ENCODE measurements at regions not wholly inside any gene's neighbourhood (a gene's known extent, or its start where the extent isn't known, plus 50 kb on each side); places are given as distances from the start of the nearest gene placed in this dataset.

GRCh38 chr3:192024751-192025150 is 563.8 kb downstream of the PYDC2 start:
- Histone ChIP-seq H3K4me1 (ENCODE audit: control insufficient read depth in 5 of 5, insufficient read depth in 5 of 5, low read length in 5 of 5) (no peaks in the 10 kb centered on the region), H3K27me3 (ENCODE audit: control insufficient read depth in 3 of 3, insufficient read depth in 3 of 3, low read length in 2 of 3) (no peaks in the 10 kb centered on the region), H3K9me3 (ENCODE audit: control insufficient read depth in 4 of 4, insufficient read depth in 3 of 4, low read length in 3 of 4) (no peaks in the 10 kb centered on the region), H3K27ac (ENCODE audit: low read depth in 1 of 2, low read length in 1 of 2) (no peak overlapping the region), H3K36me3 (ENCODE audit: control insufficient read depth in 4 of 4, insufficient read depth in 4 of 4, low read length in 4 of 4) (no peaks in the 10 kb centered on the region), H3K4me3 (no peak overlapping the region), H3K9ac (ENCODE audit: insufficient read depth in 1 of 2, low read length in 2 of 2) (no peak overlapping the region)
- no peak for ATAC-seq (ENCODE audit: insufficient read depth, low FRiP score)
- 59 to 63% methylated on average over 1 of the region's 1 CpG for WGBS, 2 donors
- TF ChIP-seq CTCF (IDR thresholded peaks at IDR 0.05; ENCODE audit: control extremely low read depth, extremely low read depth) = no peak
- DNase-seq = no peak

GRCh38 chr3:192026661-192027060 is 565.7 kb downstream of the PYDC2 start:
- TF ChIP-seq CTCF (IDR thresholded peaks at IDR 0.05; ENCODE audit: control extremely low read depth, extremely low read depth) = no peak
- Histone ChIP-seq H3K4me1 (ENCODE audit: control insufficient read depth in 5 of 5, insufficient read depth in 5 of 5, low read length in 5 of 5) (no peaks in the 10 kb centered on the region), H3K27me3 (ENCODE audit: control insufficient read depth in 3 of 3, insufficient read depth in 3 of 3, low read length in 2 of 3) (no peaks in the 10 kb centered on the region), H3K27ac (ENCODE audit: low read depth in 1 of 2, low read length in 1 of 2) (no peak overlapping the region), H3K4me3 (no peak overlapping the region), H3K36me3 (ENCODE audit: control insufficient read depth in 4 of 4, insufficient read depth in 4 of 4, low read length in 4 of 4) (no peaks in the 10 kb centered on the region), H3K9me3 (ENCODE audit: control insufficient read depth in 4 of 4, insufficient read depth in 3 of 4, low read length in 3 of 4) (no peaks in the 10 kb centered on the region), H3K9ac (ENCODE audit: insufficient read depth in 1 of 2, low read length in 2 of 2) (no peak overlapping the region)
- no peak for ATAC-seq (ENCODE audit: insufficient read depth, low FRiP score)
- WGBS, 2 donors = 87 to 89% methylated on average over 2 of the region's 2 CpGs
- no peak for DNase-seq

- WGBS, 2 donors = 87 to 89% methylated on average over 3 of the region's 3 CpGs
- ATAC-seq (ENCODE audit: insufficient read depth, low FRiP score) (no peak), DNase-seq (no peak)
- Histone ChIP-seq H3K9me3 (ENCODE audit: control insufficient read depth in 4 of 4, insufficient read depth in 3 of 4, low read length in 3 of 4) (no peaks in the 10 kb centered on the region), H3K9ac (ENCODE audit: insufficient read depth in 1 of 2, low read length in 2 of 2) (no peak overlapping the region), H3K27ac (ENCODE audit: low read depth in 1 of 2, low read length in 1 of 2) (no peak overlapping the region), H3K4me3 (no peak overlapping the region), H3K27me3 (ENCODE audit: control insufficient read depth in 3 of 3, insufficient read depth in 3 of 3, low read length in 2 of 3) (no peaks in the 10 kb centered on the region), H3K4me1 (ENCODE audit: control insufficient read depth in 5 of 5, insufficient read depth in 5 of 5, low read length in 5 of 5) (no peaks in the 10 kb centered on the region), H3K36me3 (ENCODE audit: control insufficient read depth in 4 of 4, insufficient read depth in 4 of 4, low read length in 4 of 4) (no peaks in the 10 kb centered on the region)
- no peak for TF ChIP-seq CTCF (IDR thresholded peaks at IDR 0.05; ENCODE audit: control extremely low read depth, extremely low read depth)
Observed at GRCh38 chr3:192031941-192032340, 571.0 kb downstream of the PYDC2 start.

GRCh38 chr3:192033246-192033645 is 572.3 kb downstream of the PYDC2 start:
- H3K27ac ChIP-seq (ENCODE audit: low read depth in 1 of 2, low read length in 1 of 2) = no peak overlapping the region
- H3K36me3 ChIP-seq (ENCODE audit: control insufficient read depth in 4 of 4, insufficient read depth in 4 of 4, low read length in 4 of 4) = no peaks in the 10 kb centered on the region
- no peaks in the 10 kb centered on the region for H3K4me1 ChIP-seq (ENCODE audit: control insufficient read depth in 5 of 5, insufficient read depth in 5 of 5, low read length in 5 of 5)
- no peak for TF ChIP-seq CTCF (IDR thresholded peaks at IDR 0.05; ENCODE audit: control extremely low read depth, extremely low read depth)
- H3K4me3 ChIP-seq = no peak overlapping the region
- ATAC-seq (ENCODE audit: insufficient read depth, low FRiP score) (no peak), DNase-seq (no peak)
- H3K9ac ChIP-seq (ENCODE audit: insufficient read depth in 1 of 2, low read length in 2 of 2) = no peak overlapping the region
- no peaks in the 10 kb centered on the region for H3K27me3 ChIP-seq (ENCODE audit: control insufficient read depth in 3 of 3, insufficient read depth in 3 of 3, low read length in 2 of 3)
- H3K9me3 ChIP-seq (ENCODE audit: control insufficient read depth in 4 of 4, insufficient read depth in 3 of 4, low read length in 3 of 4) = no peaks in the 10 kb centered on the region
- WGBS, 2 donors = 85 to 88% methylated on average over 1 of the region's 1 CpG
